Activated CD4-positive, alpha-beta T cell treated with anti-CD3 and anti-CD28 coated beads, Interleukin-10, Interleukin-2, amounts not matched to agents 100 ng/mL and 50 ng/mL, durations not matched to agents 16 hours and 8 hours (primary cell): ENCODE measurements at regions not wholly inside any gene's neighbourhood (a gene's known extent, or its start where the extent isn't known, plus 50 kb on each side); places are given as distances from the start of the nearest gene placed in this dataset.
"Not testable (repeated sequence)": the region's sequence is repeated elsewhere in the genome, so short reads cannot be mapped to it uniquely, and the experiment has no call there.

Experiments used
- DNase-seq: peaks from one replicate; pipeline ENCODE4 v3.0.0-alpha.2; 2020

- no peak for DNase-seq
Measured at GRCh38 chr3:36095238-36095637, 285.1 kb upstream of the STAC start.

GRCh38 chr3:36097209-36097608 is 283.1 kb upstream of the STAC start:
- DNase-seq: no peak

DNA sequence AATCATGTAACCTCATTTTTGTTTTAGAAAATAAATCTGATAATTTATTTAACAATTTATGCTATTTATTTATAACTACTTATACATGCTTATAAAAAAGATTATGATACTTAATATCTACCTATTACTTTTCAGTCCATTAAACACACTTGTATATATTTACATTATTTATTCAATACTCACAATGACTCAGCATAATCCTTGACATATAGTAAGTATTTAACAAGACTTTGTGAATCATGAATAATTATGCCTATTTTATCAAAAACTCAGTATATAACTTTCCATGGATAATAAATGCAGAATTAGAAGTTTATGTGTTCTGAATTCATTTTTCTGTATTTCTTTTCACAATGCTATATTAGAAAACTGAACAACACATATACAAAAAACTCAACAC is 266.0 kb upstream of the STAC start:
- no peak for DNase-seq

DNA sequence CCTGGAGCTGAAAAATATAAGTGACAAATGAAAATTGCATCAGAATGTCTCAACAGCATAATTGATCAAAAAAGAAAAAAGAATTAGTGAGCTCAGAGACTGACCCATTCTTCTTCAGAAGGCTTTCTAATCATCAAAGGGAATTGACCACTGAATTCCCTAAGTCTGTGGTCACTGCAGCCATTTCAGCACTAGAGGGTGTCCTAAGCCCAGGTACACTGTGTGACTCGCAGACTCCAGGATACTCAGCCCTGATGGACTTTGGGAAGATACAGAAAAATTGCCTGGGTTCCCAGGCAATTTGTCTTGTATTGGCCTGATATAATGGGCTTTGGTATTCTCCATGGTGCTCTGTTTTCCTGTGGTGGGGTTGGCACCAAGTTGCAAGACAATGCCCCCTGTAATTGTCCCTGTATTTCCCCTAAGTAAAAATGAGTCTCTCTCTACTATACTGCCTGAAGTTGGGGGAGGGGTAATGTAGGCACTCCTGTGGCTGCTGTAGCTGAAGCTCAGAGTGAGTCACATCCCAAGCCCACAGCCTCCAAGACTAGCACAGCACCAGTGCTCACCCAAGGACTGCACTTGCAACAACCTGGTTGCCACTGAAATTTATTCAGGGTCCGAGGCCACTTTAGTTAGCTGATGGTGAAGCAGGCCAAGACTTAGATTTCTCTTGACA is 256.0 kb upstream of the STAC start:
- no peak for DNase-seq

GRCh38 chr3:36132214-36132613 is 248.1 kb upstream of the STAC start:
- DNase-seq: no peak

GRCh38 chr3:36135863-36136262 is 244.4 kb upstream of the STAC start:
- no peak for DNase-seq

- DNase-seq: no peak
Measured at GRCh38 chr3:36142746-36143145, 237.6 kb upstream of the STAC start.

- no peak for DNase-seq
Measured at GRCh38 chr3:36146404-36146803, 233.9 kb upstream of the STAC start.

- DNase-seq: no peak
Measured at GRCh38 chr3:36147934-36148558, 232.3 kb upstream of the STAC start.

DNA sequence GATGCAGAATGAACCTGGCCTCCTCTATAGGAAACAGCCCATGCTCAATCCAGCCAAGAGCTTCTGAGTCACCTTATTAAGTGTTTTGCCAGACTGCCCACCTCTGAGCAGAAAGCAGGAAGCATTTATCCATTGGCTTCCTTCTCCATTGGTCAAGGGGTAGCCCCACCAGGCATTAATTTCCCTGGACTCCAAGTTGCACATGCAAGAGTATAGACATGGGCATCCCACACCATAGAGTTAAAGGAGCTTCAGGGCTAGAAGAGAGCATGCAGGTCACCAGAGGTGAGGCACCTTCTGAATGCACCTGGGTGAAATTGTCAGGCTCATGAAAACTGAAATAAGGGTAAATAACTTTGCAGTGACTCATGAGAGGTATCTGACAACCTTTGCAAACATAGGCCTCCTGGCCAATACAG is 230.8 kb upstream of the STAC start:
- DNase-seq: no peak

DNA sequence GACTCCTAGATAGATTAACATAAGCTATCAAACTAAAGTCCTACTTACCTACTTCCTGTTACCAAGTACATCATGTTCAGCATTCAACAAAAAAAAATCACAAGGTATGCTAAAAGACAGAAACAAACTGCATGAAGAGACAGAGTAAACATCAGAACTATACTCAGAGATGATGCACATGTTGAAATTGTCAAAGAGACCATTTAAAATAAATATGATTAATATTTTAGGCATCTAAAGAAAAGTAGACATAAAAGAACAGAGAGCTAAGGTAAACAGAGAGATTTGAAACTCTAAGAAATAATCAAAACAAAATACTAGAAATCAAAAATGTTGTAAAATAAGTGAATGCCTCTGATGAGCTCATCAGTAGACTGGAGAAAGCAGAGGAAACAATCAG is 224.8 kb upstream of the STAC start:
- no peak for DNase-seq

DNA sequence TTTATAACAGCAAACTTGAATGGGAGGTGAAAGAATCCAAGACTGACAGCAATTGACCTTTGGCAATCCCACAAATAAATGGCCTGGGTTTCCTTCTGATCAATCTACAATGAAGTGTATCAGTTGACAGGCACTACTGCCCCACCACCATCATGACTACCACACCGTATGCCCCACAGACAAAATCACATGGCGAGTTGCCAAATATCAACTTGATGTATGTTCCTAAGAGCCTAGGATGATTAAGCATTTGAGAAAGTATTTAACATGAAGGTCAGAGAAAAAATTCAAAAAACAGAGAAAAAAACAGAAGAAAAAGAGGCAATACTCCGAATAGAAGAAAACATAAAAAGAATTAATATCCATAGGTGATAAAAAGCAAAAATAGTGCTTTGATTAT is 215.9 kb upstream of the STAC start:
- DNase-seq: no peak

GRCh38 chr3:36165509-36166290 is 214.6 kb upstream of the STAC start:
- DNase-seq: no peak

GRCh38 chr3:36166477-36166876 is 213.8 kb upstream of the STAC start:
- no peak for DNase-seq

DNA sequence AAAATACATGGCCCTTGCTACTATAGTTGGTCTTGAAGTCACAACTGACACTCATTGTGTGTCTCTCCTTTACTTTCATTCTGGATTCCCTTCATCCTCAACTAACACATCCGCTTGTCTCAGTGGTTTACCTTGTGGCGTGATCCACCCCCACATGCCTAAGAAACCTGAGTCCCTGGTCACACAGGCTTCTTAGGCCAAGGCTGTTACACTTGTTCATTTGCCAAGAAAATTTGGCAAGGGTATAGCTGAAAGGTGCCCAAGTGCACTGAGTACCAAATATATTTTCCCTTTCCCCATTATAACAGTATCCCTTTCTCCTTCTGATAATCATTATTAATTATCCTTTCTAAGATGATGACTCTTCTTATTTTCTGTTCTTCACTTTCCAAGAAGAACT is 207.6 kb upstream of the STAC start:
- DNase-seq: no peak

GRCh38 chr3:36175113-36175812 is 205.0 kb upstream of the STAC start:
- no peak for DNase-seq

DNA sequence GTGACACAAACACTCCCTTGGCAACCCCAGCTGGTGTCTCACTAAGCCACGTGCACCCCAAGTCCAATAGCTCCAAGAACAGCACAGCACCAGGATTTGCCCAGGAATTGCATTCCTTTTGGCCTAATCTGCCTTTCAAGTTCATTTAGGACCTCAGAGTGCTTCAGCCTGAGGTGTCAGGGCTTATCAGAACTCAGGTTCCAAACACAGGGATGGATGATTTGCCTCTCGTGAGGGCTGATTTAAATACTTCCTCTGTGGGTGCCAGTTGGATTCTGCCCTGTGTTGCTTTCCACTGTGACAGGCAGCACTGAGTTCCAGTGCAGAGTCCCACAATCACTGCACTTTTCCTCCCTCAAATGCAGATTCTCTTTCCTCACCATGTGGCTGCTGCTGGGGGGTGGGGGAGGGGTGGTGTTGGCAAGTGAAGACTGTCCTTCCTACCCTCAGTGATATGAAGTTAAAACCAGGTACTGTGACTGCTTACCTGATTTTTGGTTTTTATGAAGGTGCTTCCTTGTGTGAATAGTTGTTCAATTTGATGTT is 204.3 kb upstream of the STAC start:
- DNase-seq: no peak

GRCh38 chr3:36178018-36178417 is 202.3 kb upstream of the STAC start:
- no peak for DNase-seq

- DNase-seq: no peak
Measured at GRCh38 chr3:36182024-36182423, 198.3 kb upstream of the STAC start.

- DNase-seq: not testable (repeated sequence)
Measured at GRCh38 chr3:36187197-36187596, 193.1 kb upstream of the STAC start.

DNA sequence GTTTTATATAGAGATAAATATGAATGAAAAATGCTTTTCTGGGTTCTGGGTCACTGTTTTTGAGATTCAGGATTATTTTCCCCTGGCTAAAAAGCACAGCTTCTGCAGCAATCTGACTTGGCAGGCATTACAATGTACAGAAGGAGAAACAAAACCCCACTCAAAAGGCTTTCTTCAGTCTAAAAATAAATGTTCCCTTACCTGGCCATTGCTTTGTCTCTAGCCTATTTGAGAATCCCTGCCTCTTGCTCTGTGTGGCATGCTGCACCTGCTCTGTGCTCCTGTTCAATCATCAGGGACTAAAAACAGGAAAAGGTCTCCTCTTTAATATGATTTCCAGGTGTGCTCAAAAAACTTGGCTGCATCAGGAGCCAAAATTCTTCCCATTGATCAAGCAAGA is 187.4 kb upstream of the STAC start:
- no peak for DNase-seq

GRCh38 chr3:36193448-36193847 is 186.9 kb upstream of the STAC start:
- no peak for DNase-seq

GRCh38 chr3:36196058-36196457 is 184.2 kb upstream of the STAC start:
- DNase-seq: no peak
